SU-DHL-6 (cell line): ENCODE measurements at regions not wholly inside any gene's neighbourhood (a gene's known extent, or its start where the extent isn't known, plus 50 kb on each side); places are given as distances from the start of the nearest gene placed in this dataset.

ENCODE experiments used
- H2AFZ ChIP-seq: fragments of 200-600 bp; sonication (generic); 2 replicates; pipeline ENCODE4 v1.6.1; 2014; ENCODE audit warnings: low read depth, mild to moderate bottlenecking, moderate library complexity, mixed read lengths, antibody characterized with exemption, low read length; ENCODE audit not compliant: severe bottlenecking
- H3F3A ChIP-seq: fragments of 200-600 bp; shearing (Covaris generic); 2 replicates; pipeline ENCODE4 v1.6.0; 2016; ENCODE audit warnings: antibody characterized with exemption, mild to moderate bottlenecking; ENCODE audit not compliant: insufficient read depth
- H3K27ac ChIP-seq: fragments of 200-600 bp; sonication (generic); 2 replicates; pipeline ENCODE4 v1.5.1; 2016; ENCODE audit warnings: low read depth, mild to moderate bottlenecking, low read length, moderate library complexity, mixed read lengths
- H3K27me3 ChIP-seq: fragments of 200-600 bp; sonication (generic), shearing (Covaris generic); 2 replicates; pipeline ENCODE4 v1.6.0; 2014; ENCODE audit warnings: mild to moderate bottlenecking, low read length
- H3K36me3 ChIP-seq: fragments of 200-600 bp; sonication (generic); 2 replicates; pipeline ENCODE4 v1.6.1; 2014; ENCODE audit warnings: mild to moderate bottlenecking, low read length, mixed read lengths
- H3K4me2 ChIP-seq: fragments of 300-600, 200-600 bp; shearing (Covaris generic), sonication (generic); 2 replicates; pipeline ENCODE4 v1.6.0; 2014; ENCODE audit warnings: low read length, low read depth, mild to moderate bottlenecking; ENCODE audit not compliant: poor library complexity, severe bottlenecking
- H3K4me3 ChIP-seq: fragments of 200-600 bp; sonication (generic); 2 replicates; pipeline ENCODE4 v1.5.1; 2014; ENCODE audit warnings: antibody characterized with exemption, low read length, mild to moderate bottlenecking, mixed read lengths; ENCODE audit not compliant: insufficient read depth, poor library complexity, severe bottlenecking
- H3K79me2 ChIP-seq: fragments of 200-600 bp; sonication (generic); 2 replicates; pipeline ENCODE4 v1.6.1; 2014; ENCODE audit warnings: mild to moderate bottlenecking, low read length, moderate library complexity; ENCODE audit not compliant: insufficient read depth
- H3K9ac ChIP-seq: fragments of 200-600 bp; sonication (generic); 2 replicates; pipeline ENCODE4 v1.7.0; 2014; ENCODE audit warnings: mild to moderate bottlenecking, low read length
- H3K9me2 ChIP-seq: fragments of 200-600 bp; sonication (generic); replicated peaks from 2 replicates; pipeline ENCODE4 v1.6.1; 2014; ENCODE audit warnings: low read length; ENCODE audit not compliant: insufficient read depth
- H3K9me3 ChIP-seq: fragments of 200-600 bp; sonication (generic); 2 replicates; pipeline ENCODE4 v1.6.1; 2014; ENCODE audit warnings: low read length, mixed read lengths; ENCODE audit not compliant: insufficient read depth
- H4K20me1 ChIP-seq: fragments of 200-600 bp; sonication (generic); 2 replicates; pipeline ENCODE4 v1.6.1; 2014; ENCODE audit warnings: low read depth, mild to moderate bottlenecking, antibody characterized with exemption, low read length, moderate library complexity, mixed read lengths
- EZH2phosphoT487 ChIP-seq: fragments of 200-600 bp; sonication (generic), shearing (Covaris generic); conservative IDR thresholded peaks from 2 replicates; pipeline ENCODE4 v1.6.1; 2018; ENCODE audit warnings: mild to moderate bottlenecking, antibody characterized with exemption, low read length, moderate library complexity, mixed read lengths
- TF ChIP-seq, protein P1 (sequence below): fragments of 200-600 bp; sonication (generic); IDR thresholded peaks from one replicate; pipeline ENCODE4 v1.5.1; 2017; ENCODE audit warnings: antibody characterized with exemption, mild to moderate bottlenecking, low read length, moderate library complexity; ENCODE audit not compliant: insufficient read depth, poor library complexity, severe bottlenecking

DNA sequence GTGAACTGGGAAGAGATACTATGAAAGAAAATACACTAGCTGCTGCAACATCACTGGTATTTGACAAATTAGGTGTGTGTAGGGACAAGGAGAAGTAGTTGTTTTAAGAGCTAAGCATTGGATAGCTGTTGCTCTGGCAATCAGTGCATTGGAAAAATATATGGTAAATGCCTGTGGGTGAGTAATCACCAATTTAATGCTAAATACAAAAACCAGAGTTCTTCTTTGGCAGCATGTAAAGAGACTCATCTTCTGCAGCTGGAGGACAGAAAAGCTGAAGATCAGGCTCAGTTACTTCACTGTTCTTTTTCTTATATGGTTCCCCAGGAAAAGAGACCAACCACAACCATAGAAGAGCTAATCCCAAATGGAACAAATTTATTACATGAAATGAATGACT lies 201.8 kb upstream of the MPDZ start:
- H3K4me2 ChIP-seq = no peak overlapping the region
- H3K27ac ChIP-seq = no peak overlapping the region
- no peaks in the 10 kb centered on the region for H3K9me2 ChIP-seq

DNA sequence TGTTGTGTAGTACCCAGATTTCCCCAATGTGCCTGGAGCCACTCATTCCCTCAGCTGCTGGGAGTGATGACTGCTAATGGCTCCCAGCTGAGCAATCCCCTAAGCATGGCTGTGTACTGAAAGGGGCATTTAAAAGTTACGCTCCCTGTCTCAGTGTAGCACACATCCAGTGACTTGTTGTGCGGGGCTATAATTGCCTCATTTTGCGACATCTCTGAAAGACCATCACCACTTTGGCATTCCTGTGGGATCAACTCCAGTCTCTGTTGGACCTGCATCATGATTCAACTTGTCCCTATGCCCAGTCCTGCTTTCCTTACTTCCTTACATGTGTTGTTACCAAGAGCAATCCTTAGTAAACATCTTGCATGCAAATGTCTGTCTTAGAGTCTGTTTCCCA lies 201.2 kb upstream of the MPDZ start:
- H3F3A ChIP-seq = no peaks in the 10 kb centered on the region
- H3K27me3 ChIP-seq = no peaks in the 10 kb centered on the region
- no peak overlapping the region for H3K4me3 ChIP-seq
- H3K4me2 ChIP-seq = no peak overlapping the region
- H3K79me2 ChIP-seq = no peaks in the 10 kb centered on the region
- H3K9me2 ChIP-seq = no peaks in the 10 kb centered on the region
- TF ChIP-seq, protein P1, sequence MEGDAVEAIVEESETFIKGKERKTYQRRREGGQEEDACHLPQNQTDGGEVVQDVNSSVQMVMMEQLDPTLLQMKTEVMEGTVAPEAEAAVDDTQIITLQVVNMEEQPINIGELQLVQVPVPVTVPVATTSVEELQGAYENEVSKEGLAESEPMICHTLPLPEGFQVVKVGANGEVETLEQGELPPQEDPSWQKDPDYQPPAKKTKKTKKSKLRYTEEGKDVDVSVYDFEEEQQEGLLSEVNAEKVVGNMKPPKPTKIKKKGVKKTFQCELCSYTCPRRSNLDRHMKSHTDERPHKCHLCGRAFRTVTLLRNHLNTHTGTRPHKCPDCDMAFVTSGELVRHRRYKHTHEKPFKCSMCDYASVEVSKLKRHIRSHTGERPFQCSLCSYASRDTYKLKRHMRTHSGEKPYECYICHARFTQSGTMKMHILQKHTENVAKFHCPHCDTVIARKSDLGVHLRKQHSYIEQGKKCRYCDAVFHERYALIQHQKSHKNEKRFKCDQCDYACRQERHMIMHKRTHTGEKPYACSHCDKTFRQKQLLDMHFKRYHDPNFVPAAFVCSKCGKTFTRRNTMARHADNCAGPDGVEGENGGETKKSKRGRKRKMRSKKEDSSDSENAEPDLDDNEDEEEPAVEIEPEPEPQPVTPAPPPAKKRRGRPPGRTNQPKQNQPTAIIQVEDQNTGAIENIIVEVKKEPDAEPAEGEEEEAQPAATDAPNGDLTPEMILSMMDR = no peak
- no peak for TF ChIP-seq EZH2phosphoT487
- H3K27ac ChIP-seq = no peak overlapping the region
- no peaks in the 10 kb centered on the region for H4K20me1 ChIP-seq
- no peaks in the 10 kb centered on the region for H3K36me3 ChIP-seq
- H3K9ac ChIP-seq = no peak overlapping the region
- H2AFZ ChIP-seq = no peak overlapping the region
- H3K9me3 ChIP-seq = 0 out of 2 replicates have a peak, but pooled peaks cover 5% of the 10 kb centered on the region

More for the DNA sequence above, 201.8 kb upstream of the MPDZ start:
- no peaks in the 10 kb centered on the region for H3K9me3 ChIP-seq
- H3K36me3 ChIP-seq = no peaks in the 10 kb centered on the region
- no peaks in the 10 kb centered on the region for H3K79me2 ChIP-seq
- H3K9ac ChIP-seq = no peak overlapping the region
- H3K27me3 ChIP-seq = no peaks in the 10 kb centered on the region
- TF ChIP-seq EZH2phosphoT487 = no peak
- TF ChIP-seq, protein P1 = no peak
- no peaks in the 10 kb centered on the region for H3F3A ChIP-seq
- H4K20me1 ChIP-seq = no peaks in the 10 kb centered on the region
- no peak overlapping the region for H3K4me3 ChIP-seq
- no peak overlapping the region for H2AFZ ChIP-seq

DNA sequence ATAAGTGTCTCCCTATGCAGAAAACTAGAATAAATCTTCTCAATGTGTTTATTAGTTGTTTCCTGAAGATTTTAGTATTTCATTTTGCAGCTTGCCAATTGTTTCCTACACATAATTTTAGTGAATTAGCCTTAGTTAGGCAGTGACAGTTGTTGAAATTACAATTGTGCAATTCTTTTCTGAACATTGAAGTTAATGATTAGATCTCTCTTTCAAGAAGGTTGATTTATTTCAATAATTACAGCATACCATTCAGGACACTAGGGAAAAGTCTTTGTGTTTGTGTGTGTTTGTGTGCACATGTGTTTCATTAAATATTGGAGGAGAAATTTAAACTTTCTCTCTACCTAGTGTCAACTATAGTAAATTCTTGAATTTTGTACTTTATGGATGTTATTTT lies 199.6 kb upstream of the MPDZ start:
- Histone ChIP-seq H3K9ac (no peak overlapping the region), H4K20me1 (no peaks in the 10 kb centered on the region), H3K9me3 (0 out of 2 replicates have a peak, but pooled peaks cover 9% of the 10 kb centered on the region), H3K79me2 (no peaks in the 10 kb centered on the region), H3F3A (no peaks in the 10 kb centered on the region), H3K27ac (no peak overlapping the region), H3K4me3 (no peak overlapping the region), H3K36me3 (no peaks in the 10 kb centered on the region), H2AFZ (no peak overlapping the region), H3K9me2 (no peaks in the 10 kb centered on the region), H3K4me2 (no peak overlapping the region), H3K27me3 (no peaks in the 10 kb centered on the region)
- TF ChIP-seq EZH2phosphoT487 = no peak
- TF ChIP-seq, protein P1 = no peak
